GM19099 (cell line): ENCODE measurements at regions not wholly inside any gene's neighbourhood (a gene's known extent, or its start where the extent isn't known, plus 50 kb on each side); places are given as distances from the start of the nearest gene placed in this dataset.

Experiments
- POLR2A ChIP-seq: IDR thresholded peaks from 3 replicates; pipeline ENCODE4 v1.6.1; 2011; ENCODE audit warnings: low read depth; ENCODE audit not compliant: insufficient read length; ENCODE audit errors: extremely low read depth

- TF ChIP-seq POLR2A = no peak
These were observed 437.4 kb upstream of the MYT1L start for GRCh38 chr2:2768476-2768875.

- no peak for TF ChIP-seq POLR2A
These were observed 436.8 kb upstream of the MYT1L start for GRCh38 chr2:2767837-2768236.

GRCh38 chr2:2765839-2766495 lies 434.9 kb upstream of the MYT1L start:
- TF ChIP-seq POLR2A = no peak

GRCh38 chr2:2765176-2765800 lies 434.2 kb upstream of the MYT1L start:
- TF ChIP-seq POLR2A = no peak

DNA sequence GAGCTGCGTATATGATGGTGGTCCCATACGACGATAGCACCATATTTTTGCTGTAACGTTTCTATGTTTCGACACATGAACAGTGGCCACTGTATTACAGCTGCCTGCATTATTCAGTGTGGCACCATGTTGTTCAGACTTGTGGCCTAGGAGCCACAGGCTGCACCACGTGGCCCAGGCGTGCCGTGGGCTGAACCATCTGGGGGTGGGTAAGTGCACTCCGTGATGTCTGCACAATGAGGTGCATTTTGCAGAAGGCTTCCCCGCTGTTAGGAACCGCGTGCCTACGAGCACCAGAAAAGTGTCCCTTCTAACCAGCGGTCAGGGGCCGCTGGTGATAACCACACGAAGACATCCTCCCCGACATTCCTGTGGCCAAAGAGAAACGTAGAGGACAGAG lies 433.7 kb upstream of the MYT1L start:
- no peak for TF ChIP-seq POLR2A

DNA sequence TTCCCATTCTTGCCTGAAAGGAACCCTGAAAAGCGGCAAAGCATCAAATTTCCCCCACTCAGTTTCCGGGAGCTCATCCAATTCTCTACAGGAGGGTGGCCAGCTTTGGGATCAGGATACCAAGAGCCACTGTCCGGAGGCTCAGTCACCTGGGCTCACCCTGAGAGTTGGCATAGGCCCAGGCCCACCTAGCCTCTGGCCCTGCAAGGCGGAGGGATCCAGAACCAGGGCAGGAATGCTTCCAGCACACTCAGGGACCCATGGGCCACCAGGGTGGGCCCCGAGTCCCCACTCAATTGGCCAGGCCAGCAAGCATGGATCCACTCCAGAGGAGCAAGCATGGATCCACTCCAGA lies 432.9 kb upstream of the MYT1L start:
- no peak for TF ChIP-seq POLR2A

GRCh38 chr2:2763351-2764000 lies 432.4 kb upstream of the MYT1L start:
- no peak for TF ChIP-seq POLR2A

DNA sequence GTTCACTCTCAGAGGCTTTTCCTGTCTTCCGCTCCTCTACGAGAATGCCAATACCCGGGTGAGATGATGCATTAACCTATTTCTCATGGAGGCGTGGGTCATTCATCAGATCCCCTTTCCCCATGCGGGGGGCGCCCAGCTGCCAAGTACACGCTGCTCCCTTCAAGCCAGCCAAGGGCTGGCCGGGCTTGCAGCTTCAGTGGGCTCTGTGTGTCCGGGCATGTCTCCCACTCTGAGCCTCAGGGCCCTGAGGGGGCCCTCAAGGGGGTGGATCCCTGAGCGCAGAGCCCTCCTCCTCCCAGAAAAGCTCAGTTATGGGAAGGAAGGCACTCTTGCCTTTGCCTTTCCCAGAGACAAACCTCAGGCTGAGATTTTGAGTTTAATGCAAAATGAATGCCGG lies 431.8 kb upstream of the MYT1L start:
- no peak for TF ChIP-seq POLR2A

GRCh38 chr2:2762166-2762908 lies 431.3 kb upstream of the MYT1L start:
- TF ChIP-seq POLR2A = no peak

DNA sequence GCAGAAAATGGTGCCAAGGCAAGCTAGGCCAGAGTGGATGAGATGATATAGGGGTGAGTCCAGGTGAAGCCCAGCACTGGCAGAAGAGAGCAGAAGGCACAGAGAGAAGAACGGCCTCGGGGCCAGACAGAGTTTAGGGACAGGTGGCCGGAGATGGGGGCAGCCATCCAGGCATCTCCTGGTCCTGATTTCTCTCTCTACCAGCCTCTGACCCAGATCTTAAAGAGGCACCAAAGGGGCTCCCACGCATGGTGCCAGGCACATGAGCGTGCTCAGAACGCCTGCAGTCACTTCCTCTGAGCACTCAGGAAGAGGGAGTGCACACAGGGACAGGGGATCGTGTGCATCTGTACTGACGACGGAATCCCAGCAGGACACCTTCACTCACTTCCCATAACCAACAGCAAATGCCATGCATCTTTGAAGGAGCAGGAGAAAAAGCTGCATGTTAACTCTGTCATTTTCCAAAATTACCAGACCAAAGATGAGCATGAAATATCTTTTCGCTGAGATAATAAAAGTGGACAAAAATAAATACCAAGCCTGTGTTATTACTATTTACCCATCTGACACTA lies 427.8 kb upstream of the MYT1L start:
- no peak for TF ChIP-seq POLR2A

DNA sequence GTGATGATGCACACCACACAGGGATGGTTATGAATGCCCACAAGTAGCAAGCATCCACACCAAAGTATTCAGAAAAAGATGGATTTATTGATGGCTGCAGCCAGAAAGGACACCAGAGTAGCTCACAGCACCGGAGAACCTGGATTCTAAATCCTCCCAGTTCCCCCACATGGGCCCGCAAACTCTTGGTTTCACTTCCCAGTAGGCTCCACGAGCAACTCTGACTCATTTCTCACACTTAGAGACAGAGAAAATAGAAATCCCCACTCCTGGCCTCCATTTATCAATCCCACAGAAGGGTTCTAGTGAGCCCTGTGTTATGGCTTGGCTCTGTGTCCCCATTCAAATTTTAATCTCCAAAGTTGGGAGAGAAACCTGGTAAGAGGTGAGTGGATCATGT lies 426.7 kb upstream of the MYT1L start:
- TF ChIP-seq POLR2A = no peak

DNA sequence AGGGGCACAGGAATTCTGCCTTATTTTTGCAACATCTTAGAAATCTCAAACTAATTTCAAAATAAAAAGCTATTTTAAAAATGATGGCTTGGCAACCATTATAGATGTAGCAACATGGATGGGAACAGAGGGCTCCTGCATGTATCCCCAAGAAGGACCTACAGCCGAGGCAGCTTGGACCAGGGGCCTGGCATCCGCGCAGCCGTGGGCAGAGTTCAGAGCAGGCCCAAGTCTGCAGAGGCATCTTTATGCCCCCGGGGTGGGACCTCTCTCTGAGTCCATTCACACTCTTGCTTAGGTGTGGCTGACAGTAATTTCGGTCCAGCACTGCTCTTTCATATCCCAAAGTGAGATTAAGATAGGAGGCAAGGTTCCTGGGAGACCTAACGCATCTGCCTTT lies 425.8 kb upstream of the MYT1L start:
- no peak for TF ChIP-seq POLR2A

DNA sequence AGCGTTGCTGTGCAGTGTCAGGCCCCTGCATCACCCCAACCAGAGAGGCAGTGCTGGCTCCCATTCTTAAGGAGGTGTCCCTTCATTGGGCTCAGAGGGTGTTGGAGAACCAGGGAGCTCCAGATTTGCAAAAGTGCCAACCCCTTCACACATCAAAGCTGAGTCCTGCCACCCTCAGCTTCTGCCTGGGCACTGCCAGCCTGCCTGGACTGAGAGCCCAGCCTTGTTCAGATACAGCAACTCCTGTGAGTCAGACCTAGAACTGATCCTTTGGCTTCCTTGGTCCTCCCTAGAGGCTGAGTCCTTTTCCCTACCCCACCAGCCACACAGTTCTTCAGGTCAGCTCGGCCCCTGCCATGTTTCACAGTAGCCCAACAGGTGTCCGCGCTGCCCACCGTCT lies 424.9 kb upstream of the MYT1L start:
- TF ChIP-seq POLR2A = no peak

DNA sequence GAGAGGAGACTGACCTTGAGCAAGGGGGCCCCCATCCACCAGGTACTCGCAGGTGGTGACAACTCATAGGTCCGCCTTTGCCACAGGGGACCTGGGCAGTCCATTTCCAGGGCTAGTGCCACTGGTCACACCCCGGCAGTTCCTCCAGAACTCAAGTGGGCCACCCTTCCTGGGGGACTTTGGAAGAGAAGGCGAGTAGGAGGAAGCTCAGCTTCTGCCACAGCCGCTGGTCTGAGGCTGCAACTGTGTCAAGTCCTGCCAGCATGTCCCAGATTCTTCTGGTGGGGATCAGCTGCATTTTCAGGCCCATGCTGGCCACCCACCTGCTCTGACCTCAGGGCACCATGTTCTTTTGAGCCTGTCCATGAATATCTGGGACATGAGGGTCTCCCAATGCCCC lies 423.9 kb upstream of the MYT1L start:
- no peak for TF ChIP-seq POLR2A

GRCh38 chr2:2751715-2752315 lies 420.7 kb upstream of the MYT1L start:
- TF ChIP-seq POLR2A = no peak

DNA sequence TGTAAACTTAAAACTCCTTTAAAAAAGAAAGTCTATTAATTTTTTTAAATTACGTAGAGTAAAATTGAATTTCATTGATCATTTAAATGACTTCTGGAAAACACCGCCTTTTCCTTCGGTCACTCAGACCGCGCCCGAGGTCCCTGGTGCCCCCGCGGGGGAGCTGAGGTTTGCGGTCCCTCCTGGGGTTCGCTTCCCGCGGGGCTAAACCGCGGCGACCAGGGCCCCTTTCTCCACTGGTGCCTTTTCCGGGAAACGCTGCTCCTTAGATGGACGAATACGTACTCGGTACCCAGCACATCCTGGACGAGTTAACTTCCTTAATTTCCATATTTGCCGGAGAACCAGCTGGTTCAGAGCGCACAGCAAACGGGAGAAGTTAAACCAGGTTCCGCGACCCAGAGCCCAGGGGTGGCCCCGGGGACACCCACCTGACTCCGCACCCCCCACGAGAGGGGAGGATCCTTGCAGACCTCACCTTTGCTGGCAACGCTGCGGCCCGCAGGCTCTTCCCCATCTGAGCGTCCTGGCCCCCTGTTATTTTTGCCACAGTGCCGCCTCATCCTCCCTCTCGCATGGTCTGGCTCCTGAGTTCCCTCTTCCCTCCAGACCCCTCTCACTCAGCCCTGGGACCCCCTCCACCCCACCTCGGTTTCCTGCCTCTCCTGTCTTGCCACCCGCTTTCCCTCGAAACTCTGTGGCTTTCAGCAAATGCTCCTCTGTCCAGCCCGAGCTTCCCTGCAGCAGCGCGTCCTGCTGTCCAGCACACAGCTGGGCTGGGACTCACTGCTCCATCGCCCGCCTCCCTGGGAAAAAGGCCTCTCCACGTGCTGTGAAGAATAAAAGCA lies 420.0 kb upstream of the MYT1L start:
- TF ChIP-seq POLR2A = no peak
